Esophagus muscularis mucosa (tissue), 4 donors: ENCODE measurements at regions not wholly inside any gene's neighbourhood (a gene's known extent, or its start where the extent isn't known, plus 50 kb on each side); places are given as distances from the start of the nearest gene placed in this dataset.

ENCODE experiments used
- DNase-seq: peaks from one replicate; pipeline ENCODE4 v3.0.0-alpha.2; 2017; ENCODE audit errors: extremely low spot score
- H3K27ac ChIP-seq, 4 donors: fragments of 200-600 bp; sonication (generic); replicated peaks in 1 of 4; 1 replicate in 3 of 4; 2 replicates in 1 of 4; pipeline ENCODE4 v1.5.1; 2016 to 2019; ENCODE audit warnings: mild to moderate bottlenecking in 1 of 4
- H3K27me3 ChIP-seq, 4 donors: fragments of 200-600 bp; sonication (generic); one replicate each; pipeline versions ENCODE4 v1.5.1 to v1.6.0; 2016 to 2019
- H3K36me3 ChIP-seq, 4 donors: fragments of 200-600 bp; sonication (generic); one replicate each; pipeline ENCODE4 v1.5.1; 2016 to 2019
- H3K4me1 ChIP-seq, 4 donors: fragments of 200-600 bp; sonication (generic); one replicate each; pipeline ENCODE4 v1.5.1; 2016 to 2019
- H3K4me3 ChIP-seq, 4 donors: fragments of 200-600 bp; sonication (generic); 1 replicate in 2 of 4; 2 replicates in 2 of 4; pipeline ENCODE4 v1.5.1; 2016 to 2019; ENCODE audit warnings: mild to moderate bottlenecking in 4 of 4, moderate library complexity in 1 of 4
- H3K9me3 ChIP-seq, 4 donors: fragments of 200-600 bp; sonication (generic); 1 replicate in 3 of 4; 2 replicates in 1 of 4; pipeline ENCODE4 v1.5.1; 2016 to 2019
- CTCF ChIP-seq, 3 experiments: fragments of 200-600 bp in 2 of 3; fragments of 450-650 bp in 1 of 3; sonication (generic) in 2 of 3; IDR thresholded peaks; one replicate each; pipeline ENCODE4 v1.5.1; 2017 to 2019; ENCODE audit warnings: antibody characterized with exemption in 3 of 3, mild to moderate bottlenecking in 2 of 3, moderate library complexity in 1 of 3
- EP300 ChIP-seq: sonication (generic); formaldehyde crosslinking; IDR thresholded peaks from one replicate; pipeline ENCODE4 v1.6.1; 2017; ENCODE audit warnings: antibody characterized with exemption
- POLR2A ChIP-seq: fragments of 450-650 bp; IDR thresholded peaks from one replicate; pipeline ENCODE4 v1.6.1; 2017; ENCODE audit warnings: antibody characterized with exemption, moderate library complexity, mild to moderate bottlenecking, low read depth
- POLR2AphosphoS5 ChIP-seq, 2 donors: sonication (generic); formaldehyde crosslinking; IDR thresholded peaks; one replicate each; pipeline ENCODE4 v1.6.1; 2017; ENCODE audit warnings: antibody characterized with exemption in 2 of 2
- WGBS: methylation state at CpG from one replicate; pipeline ENCODE4 v1.1.5; 2018; 5-methylcytosine and 5-hydroxymethylcytosine counted together
- intact Hi-C: fragments of 100-400 bp; cut with DNase I; formaldehyde crosslinking; loops from one replicate; pipeline ENCODE4 v1.15.1; 2023

- 77% methylated on average over 3 of the region's 3 CpGs for WGBS
- Histone ChIP-seq H3K4me1 (peaks cover 0 to 15% (median 5%) of the 10 kb centered on the region in 4 donors), H3K9me3 (no peaks in the 10 kb centered on the region), H3K27ac (no peak overlapping the region), H3K27me3 (no peaks in the 10 kb centered on the region), H3K36me3 (no peaks in the 10 kb centered on the region), H3K4me3 (no peak overlapping the region)
- DNase-seq, result no peak
- TF ChIP-seq POLR2A (no peak), POLR2AphosphoS5 (IDR thresholded peaks at IDR 0.05) (no peak), CTCF (IDR thresholded peaks at IDR 0.05) (no peak), EP300 (no peak)
- intact Hi-C loops, result no loop called here
Measured at GRCh38 chr4:185868983-185869382, 57.0 kb upstream of the SORBS2 start.

DNA sequence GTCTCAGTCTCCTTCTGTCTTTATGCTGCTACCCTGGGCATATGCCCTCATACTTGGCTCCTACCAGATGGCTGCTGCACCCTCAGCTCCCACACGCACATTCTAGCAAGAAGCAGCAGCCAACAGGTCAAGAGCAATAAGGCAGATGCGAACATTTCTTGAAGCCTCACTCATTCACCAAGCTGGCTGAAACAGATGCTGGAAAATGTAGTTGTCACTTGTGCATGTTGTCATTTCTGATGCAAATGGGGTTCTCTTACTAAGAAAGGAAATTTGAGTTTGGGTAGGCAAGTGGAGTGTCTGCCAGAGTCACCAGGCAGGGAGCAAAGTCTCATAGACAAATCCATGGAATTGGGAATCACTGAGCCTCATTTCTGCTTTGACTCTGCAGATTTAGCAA is 57.4 kb upstream of the SORBS2 start:
- Histone ChIP-seq H3K4me1 (peaks cover 0 to 14% (median 5%) of the 10 kb centered on the region in 4 donors), H3K4me3 (no peak overlapping the region), H3K9me3 (no peaks in the 10 kb centered on the region), H3K36me3 (no peaks in the 10 kb centered on the region), H3K27ac (no peak overlapping the region), H3K27me3 (no peaks in the 10 kb centered on the region)
- 84% methylated on average over 2 of the region's 2 CpGs for WGBS
- intact Hi-C loops, result no loop called here
- TF ChIP-seq POLR2AphosphoS5 (IDR thresholded peaks at IDR 0.05) (no peak), CTCF (IDR thresholded peaks at IDR 0.05) (no peak), EP300 (no peak), POLR2A (no peak)
- peak; percentile 77 for DNase-seq

DNA sequence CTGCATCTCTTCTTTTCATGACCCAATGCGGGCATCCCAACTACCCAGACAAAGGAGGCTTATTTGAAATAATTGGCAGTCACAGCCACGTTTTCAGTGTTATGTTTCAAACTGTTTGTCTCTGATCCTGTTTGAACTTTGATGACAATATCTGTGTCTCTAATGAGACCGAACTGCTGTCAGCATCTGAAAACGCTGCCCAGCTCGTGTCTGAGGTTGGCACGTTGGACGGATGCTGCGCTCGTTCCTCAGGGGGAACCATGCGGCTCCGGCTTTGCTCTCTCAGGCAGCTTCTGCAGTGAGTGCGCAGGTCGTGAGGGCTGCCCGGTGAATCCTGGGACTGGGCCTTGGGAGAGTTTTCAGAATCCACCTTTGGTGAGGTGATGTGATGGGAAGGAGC is 58.4 kb upstream of the SORBS2 start:
- Histone ChIP-seq H3K4me3 (no peak overlapping the region), H3K27me3 (no peaks in the 10 kb centered on the region), H3K9me3 (no peaks in the 10 kb centered on the region), H3K36me3 (no peaks in the 10 kb centered on the region), H3K27ac (no peak overlapping the region), H3K4me1 (peaks cover 0 to 15% (median 5%) of the 10 kb centered on the region in 4 donors)
- TF ChIP-seq EP300 (no peak), CTCF (IDR thresholded peaks at IDR 0.05) (no peak)
- no peak for DNase-seq
- 93% methylated on average over 14 of the region's 14 CpGs for WGBS
- intact Hi-C loops, result no loop called here

GRCh38 chr4:185872747-185873380 is 60.9 kb upstream of the SORBS2 start:
- Histone ChIP-seq H3K4me3 (no peak overlapping the region), H3K27ac (no peak overlapping the region), H3K4me1 (peaks cover 0 to 15% (median 5%) of the 10 kb centered on the region in 4 donors), H3K9me3 (no peaks in the 10 kb centered on the region), H3K27me3 (no peaks in the 10 kb centered on the region), H3K36me3 (no peaks in the 10 kb centered on the region)
- DNase-seq, result no peak
- TF ChIP-seq POLR2A (no peak), EP300 (no peak), POLR2AphosphoS5 (IDR thresholded peaks at IDR 0.05) (no peak), CTCF (IDR thresholded peaks at IDR 0.05) (no peak)
- WGBS, result 86% methylated on average over 7 of the region's 7 CpGs
- intact Hi-C loops, result no loop called here
